ENCODE measurements at regions not wholly inside any gene's neighbourhood (a gene's known extent, or its start where the extent isn't known, plus 50 kb on each side); places are given as distances from the start of the nearest gene placed in this dataset.

DNA sequence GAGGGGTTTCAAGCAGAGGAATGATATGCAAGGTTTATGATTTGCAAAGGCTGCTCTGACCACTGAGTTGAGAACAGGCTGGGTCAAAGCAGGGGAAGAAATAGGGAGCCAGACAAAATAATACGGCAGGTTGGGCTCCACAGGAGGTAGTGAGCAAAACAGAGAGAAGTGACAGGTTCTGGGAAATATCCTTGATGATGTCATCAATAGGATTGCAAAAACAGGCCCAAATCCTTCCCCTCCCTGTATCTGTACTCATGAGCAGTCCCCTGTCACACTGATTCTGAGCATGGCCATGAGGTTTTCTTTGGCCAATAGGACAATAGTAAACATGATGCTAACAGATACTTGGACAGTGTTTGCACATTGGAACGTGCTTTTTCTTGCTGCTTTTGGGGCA, 471.8 kb upstream of the BRINP1 start:
- Mint-ChIP-seq H3K27ac (no peak overlapping the region), H3K4me1 (ENCODE audit: low read depth) (no peaks in the 10 kb centered on the region), H3K4me3 (no peak overlapping the region), H3K36me3 (ENCODE audit: low read depth) (no peaks in the 10 kb centered on the region), H3K9me3 (no peaks in the 10 kb centered on the region), H3K27me3 (ENCODE audit: insufficient read depth) (no peaks in the 10 kb centered on the region)
- DNase-seq (ENCODE audit: low spot score): no peak
- intact Hi-C loops (cut with micrococcal nuclease): no loop called here

DNA sequence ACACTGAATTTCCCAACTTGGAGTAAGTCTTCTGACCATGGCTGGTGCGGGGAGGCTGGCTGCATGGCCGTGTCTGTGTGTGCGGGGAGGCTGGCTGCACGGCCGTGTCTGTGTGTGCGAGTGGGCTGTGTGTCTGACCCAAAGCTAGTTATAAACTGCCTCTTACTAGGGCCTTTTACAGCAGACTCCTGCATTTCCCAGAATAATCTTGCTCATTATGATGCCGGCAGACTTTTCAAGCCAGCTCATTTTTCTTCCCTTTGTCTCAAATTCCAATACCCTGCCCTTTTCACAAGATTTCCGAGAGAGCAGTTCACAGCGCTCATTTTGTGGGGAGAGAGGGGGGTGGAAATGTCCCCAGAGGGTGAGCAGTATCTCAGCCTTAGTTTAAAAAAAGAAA, 470.7 kb upstream of the BRINP1 start:
- DNase-seq (ENCODE audit: low spot score): no peak
- no peaks in the 10 kb centered on the region for H3K4me1 Mint-ChIP-seq (ENCODE audit: low read depth)
- intact Hi-C loops (cut with micrococcal nuclease): no loop called here
- H3K27ac Mint-ChIP-seq: no peak overlapping the region
- H3K36me3 Mint-ChIP-seq (ENCODE audit: low read depth): no peaks in the 10 kb centered on the region
- H3K4me3 Mint-ChIP-seq: no peak overlapping the region
- H3K9me3 Mint-ChIP-seq: no peaks in the 10 kb centered on the region
- H3K27me3 Mint-ChIP-seq (ENCODE audit: insufficient read depth): no peaks in the 10 kb centered on the region

DNA sequence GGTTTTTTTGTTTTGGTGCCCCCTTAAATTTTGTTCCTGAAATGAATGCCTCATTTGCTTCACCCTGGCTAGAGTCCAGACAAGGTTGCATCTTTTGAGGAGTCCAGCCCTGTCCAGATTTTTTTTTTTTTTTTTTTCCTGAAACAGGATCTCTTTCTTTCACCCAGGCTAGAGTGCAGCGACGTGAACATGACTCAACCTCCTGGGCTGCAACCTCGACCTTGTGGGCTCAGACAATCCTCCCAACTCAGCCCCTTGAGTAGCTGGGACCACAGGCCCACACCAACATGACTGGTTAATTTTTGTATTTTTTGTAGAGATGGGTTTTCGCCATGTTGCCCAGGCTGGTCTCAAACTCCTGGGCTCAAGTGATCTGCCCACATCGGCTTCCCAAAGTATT, 469.0 kb upstream of the BRINP1 start:
- H3K4me1 Mint-ChIP-seq (ENCODE audit: low read depth): no peaks in the 10 kb centered on the region
- no peaks in the 10 kb centered on the region for H3K27me3 Mint-ChIP-seq (ENCODE audit: insufficient read depth)
- intact Hi-C loops (cut with micrococcal nuclease): no loop called here
- no peak overlapping the region for H3K4me3 Mint-ChIP-seq
- no peak overlapping the region for H3K27ac Mint-ChIP-seq
- no peaks in the 10 kb centered on the region for H3K36me3 Mint-ChIP-seq (ENCODE audit: low read depth)
- no peak for DNase-seq (ENCODE audit: low spot score)
- no peaks in the 10 kb centered on the region for H3K9me3 Mint-ChIP-seq

DNA sequence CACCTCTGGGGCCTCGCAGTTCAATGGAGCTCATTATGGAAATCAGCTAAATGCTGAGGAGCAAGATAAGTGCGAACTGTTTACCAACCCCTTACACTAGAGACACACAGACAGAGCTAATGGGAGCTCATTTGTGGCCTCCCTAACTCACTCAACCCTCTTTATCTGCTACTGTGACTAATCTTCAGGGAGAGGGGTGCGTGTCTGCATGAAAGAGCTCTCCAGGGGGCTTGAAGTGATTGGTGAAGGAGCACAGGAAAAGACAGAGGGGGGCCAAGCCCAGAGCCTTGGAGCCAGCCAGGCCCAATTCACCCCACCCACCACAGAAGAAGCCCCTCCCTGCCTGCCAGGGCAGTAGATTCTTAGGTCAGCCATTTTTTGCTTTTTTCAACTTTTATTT, 466.8 kb upstream of the BRINP1 start:
- intact Hi-C loops (cut with micrococcal nuclease): no loop called here
- DNase-seq (ENCODE audit: low spot score): no peak
- Mint-ChIP-seq H3K36me3 (ENCODE audit: low read depth) (no peaks in the 10 kb centered on the region), H3K4me1 (ENCODE audit: low read depth) (no peaks in the 10 kb centered on the region), H3K4me3 (no peak overlapping the region), H3K27me3 (ENCODE audit: insufficient read depth) (no peaks in the 10 kb centered on the region), H3K9me3 (no peaks in the 10 kb centered on the region), H3K27ac (no peak overlapping the region)

DNA sequence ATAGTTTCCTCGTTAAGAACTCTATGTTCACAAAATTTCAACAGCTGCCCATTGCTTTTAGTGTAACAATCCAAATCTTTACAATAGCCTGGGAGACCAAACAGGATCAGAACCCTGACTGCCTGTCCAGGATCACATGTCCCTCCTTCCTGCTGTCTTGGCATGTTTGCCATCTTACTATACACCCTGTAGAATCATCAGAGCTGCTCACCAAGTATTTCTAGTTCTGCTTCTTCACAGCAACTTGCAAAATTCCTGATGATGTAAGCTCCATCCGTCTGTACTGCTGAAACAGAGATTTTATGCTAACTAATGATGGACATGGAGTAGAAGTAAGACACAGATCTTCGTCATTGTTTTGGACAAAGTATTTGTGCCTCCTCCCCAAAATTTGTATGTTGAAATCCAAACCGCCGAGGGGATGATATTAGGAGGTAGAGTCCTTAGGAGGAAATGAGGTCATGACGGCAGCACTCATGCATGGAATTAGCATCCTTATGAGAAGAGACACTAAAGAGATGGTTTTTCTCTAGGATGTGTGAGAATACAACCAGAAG, 464.9 kb upstream of the BRINP1 start:
- no peak overlapping the region for H3K4me3 Mint-ChIP-seq
- no peaks in the 10 kb centered on the region for H3K27me3 Mint-ChIP-seq (ENCODE audit: insufficient read depth)
- no peaks in the 10 kb centered on the region for H3K36me3 Mint-ChIP-seq (ENCODE audit: low read depth)
- intact Hi-C loops (cut with micrococcal nuclease): no loop called here
- DNase-seq (ENCODE audit: low spot score): no peak
- H3K27ac Mint-ChIP-seq: no peak overlapping the region
- no peaks in the 10 kb centered on the region for H3K9me3 Mint-ChIP-seq
- H3K4me1 Mint-ChIP-seq (ENCODE audit: low read depth): no peaks in the 10 kb centered on the region

DNA sequence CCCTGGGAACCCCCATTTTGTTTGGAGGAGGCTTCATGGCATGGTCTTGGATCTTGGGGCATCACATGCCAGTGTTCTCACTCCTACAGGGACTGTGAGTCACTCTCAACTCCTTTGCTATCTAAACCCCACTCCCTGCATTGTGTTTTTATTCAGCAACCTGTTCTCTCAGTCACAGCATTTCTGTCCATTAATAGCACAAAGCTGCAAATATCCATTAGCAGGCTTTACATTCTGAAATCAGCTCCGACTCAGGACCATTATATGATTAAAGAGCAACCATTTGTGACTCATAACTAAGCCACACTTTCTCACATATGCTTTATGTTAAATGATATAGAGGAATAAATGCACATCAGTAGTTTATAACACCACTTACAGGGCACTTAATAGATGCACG, 462.1 kb upstream of the BRINP1 start:
- no peak overlapping the region for H3K4me3 Mint-ChIP-seq
- H3K36me3 Mint-ChIP-seq (ENCODE audit: low read depth): no peaks in the 10 kb centered on the region
- no peaks in the 10 kb centered on the region for H3K4me1 Mint-ChIP-seq (ENCODE audit: low read depth)
- H3K27ac Mint-ChIP-seq: no peak overlapping the region
- H3K27me3 Mint-ChIP-seq (ENCODE audit: insufficient read depth): no peaks in the 10 kb centered on the region
- H3K9me3 Mint-ChIP-seq: no peaks in the 10 kb centered on the region
- intact Hi-C loops (cut with micrococcal nuclease): no loop called here
- no peak for DNase-seq (ENCODE audit: low spot score)

DNA sequence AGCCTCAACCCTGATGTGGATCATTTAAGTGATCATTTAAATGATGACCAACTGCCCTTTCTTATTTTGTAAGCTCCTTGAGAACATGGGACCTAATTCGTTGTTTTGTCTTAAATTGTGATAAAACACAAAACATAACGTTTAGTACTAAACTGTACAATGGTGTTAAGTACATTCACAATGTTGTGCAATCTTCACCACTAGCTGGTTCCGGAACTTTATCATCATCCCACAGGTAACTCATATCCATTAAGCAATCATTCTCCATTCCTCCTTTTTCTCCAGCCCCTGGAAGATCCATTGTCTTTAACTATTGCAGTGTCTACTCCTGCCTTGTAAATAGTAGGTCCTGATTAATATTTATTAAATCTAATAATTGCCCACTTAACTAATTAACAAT, 460.5 kb upstream of the BRINP1 start:
- Mint-ChIP-seq H3K9me3 (no peaks in the 10 kb centered on the region), H3K4me1 (ENCODE audit: low read depth) (no peaks in the 10 kb centered on the region), H3K4me3 (no peak overlapping the region), H3K27me3 (ENCODE audit: insufficient read depth) (no peaks in the 10 kb centered on the region), H3K27ac (no peak overlapping the region), H3K36me3 (ENCODE audit: low read depth) (no peaks in the 10 kb centered on the region)
- DNase-seq (ENCODE audit: low spot score): no peak
- intact Hi-C loops (cut with micrococcal nuclease): no loop called here

DNA sequence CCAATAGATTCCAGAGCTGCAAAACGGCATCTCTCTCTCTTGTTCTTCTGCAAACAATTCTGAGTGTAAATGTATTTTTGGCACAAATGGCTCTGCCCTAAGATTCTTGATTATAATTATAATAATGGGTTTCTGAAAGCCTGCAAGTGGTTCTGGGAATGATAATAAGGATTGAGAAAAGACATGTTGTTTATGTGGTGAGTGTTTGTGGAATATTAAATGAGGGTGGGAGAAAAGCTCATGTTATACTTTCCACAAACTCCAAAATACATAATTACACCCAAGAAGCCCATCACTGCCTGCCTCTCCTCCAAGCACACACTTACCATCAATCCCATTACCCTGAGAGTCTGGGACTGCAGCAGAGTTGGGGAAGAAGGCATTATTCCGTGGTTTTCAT, 460.0 kb upstream of the BRINP1 start:
- intact Hi-C loops (cut with micrococcal nuclease): no loop called here
- H3K4me1 Mint-ChIP-seq (ENCODE audit: low read depth): no peaks in the 10 kb centered on the region

DNA sequence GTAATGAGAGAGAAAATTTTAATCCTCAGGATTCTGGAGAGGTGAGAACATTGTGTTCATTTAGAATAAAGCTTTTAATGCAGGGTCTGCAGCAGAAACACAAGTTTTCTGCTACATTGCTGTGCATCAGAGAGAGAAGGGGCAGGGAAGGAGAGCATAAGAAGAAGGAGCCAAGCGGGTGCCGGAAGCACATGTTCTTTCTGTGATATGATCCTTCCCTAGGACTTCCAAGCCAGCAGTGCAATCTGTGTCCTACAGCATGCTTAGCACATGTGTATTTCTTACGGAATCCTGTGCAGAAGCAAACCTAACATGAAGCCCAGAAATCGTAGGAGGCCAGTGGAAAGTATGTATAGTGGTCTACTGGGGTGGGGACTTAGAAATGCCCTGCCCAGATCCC, 458.3 kb upstream of the BRINP1 start:
- no peaks in the 10 kb centered on the region for H3K36me3 Mint-ChIP-seq (ENCODE audit: low read depth)

More for the DNA sequence above, 460.0 kb upstream of the BRINP1 start:
- no peaks in the 10 kb centered on the region for H3K9me3 Mint-ChIP-seq
- DNase-seq (ENCODE audit: low spot score): no peak
- no peak overlapping the region for H3K27ac Mint-ChIP-seq
- H3K36me3 Mint-ChIP-seq (ENCODE audit: low read depth): no peaks in the 10 kb centered on the region
- no peak overlapping the region for H3K4me3 Mint-ChIP-seq
- H3K27me3 Mint-ChIP-seq (ENCODE audit: insufficient read depth): no peaks in the 10 kb centered on the region

DNA sequence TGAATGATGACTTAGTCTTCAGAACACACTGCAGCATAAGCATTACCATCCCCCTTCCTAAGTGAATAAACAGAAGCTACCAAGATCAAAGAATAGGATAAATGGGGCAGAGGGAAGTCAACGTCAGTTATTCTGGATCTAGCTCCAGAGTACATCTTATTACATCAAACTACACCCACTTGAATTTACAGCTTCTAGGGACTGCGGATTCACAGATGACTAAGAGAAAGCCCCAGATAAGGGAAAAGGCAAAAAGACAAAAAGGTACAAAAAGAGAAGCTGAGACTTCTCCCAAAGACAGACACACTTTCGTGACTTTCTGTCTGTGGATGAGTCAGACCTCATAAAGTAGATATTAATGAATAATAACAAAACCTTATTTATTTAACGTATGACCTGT, 457.9 kb upstream of the BRINP1 start:
- no peak overlapping the region for H3K4me3 Mint-ChIP-seq
- no peak for DNase-seq (ENCODE audit: low spot score)
- no peaks in the 10 kb centered on the region for H3K9me3 Mint-ChIP-seq
- intact Hi-C loops (cut with micrococcal nuclease): no loop called here
- H3K27me3 Mint-ChIP-seq (ENCODE audit: insufficient read depth): no peaks in the 10 kb centered on the region
- H3K4me1 Mint-ChIP-seq (ENCODE audit: low read depth): no peaks in the 10 kb centered on the region
- no peaks in the 10 kb centered on the region for H3K36me3 Mint-ChIP-seq (ENCODE audit: low read depth)
- no peak overlapping the region for H3K27ac Mint-ChIP-seq

More for the DNA sequence above, 458.3 kb upstream of the BRINP1 start:
- Mint-ChIP-seq H3K4me3 (no peak overlapping the region), H3K9me3 (no peaks in the 10 kb centered on the region), H3K27me3 (ENCODE audit: insufficient read depth) (no peaks in the 10 kb centered on the region), H3K27ac (no peak overlapping the region), H3K4me1 (ENCODE audit: low read depth) (no peaks in the 10 kb centered on the region)
- no peak for DNase-seq (ENCODE audit: low spot score)
- intact Hi-C loops (cut with micrococcal nuclease): no loop called here

DNA sequence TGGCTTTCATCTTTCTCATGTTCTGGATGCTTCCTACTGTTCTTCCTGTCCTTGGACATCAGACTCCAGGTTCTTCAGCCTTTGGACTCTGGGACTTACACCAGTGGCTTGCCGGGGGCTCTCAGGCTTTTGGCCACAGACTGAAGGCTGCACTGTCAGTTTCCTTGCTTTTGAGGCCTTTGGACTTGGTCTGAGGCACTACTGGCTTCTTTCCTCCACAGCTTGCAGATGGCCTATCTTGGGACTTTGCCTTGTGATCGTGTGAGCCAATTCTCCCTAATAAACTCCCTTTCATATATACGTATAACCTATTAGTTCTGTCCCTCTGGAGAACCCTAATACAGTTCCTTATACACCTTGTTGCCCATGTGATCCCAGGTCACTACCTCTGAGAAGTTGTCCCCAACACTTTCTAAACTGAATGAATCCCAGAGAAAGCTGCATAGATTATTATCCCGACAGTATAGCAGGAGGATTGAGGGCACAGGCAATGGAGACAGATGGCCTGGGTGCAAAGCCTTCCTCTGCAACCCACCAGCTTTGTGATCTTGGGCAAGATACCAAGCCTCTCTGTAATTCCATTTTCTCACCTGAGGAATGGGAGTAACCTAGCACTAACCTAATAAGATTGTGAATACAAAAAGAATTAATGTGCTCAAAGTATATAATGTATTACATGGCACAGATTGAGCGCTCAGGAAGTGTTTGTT, 449.6 kb upstream of the BRINP1 start:
- DNase-seq (ENCODE audit: low spot score): no peak
- H3K27ac Mint-ChIP-seq: no peak overlapping the region
- H3K4me3 Mint-ChIP-seq: no peak overlapping the region
- no peaks in the 10 kb centered on the region for H3K4me1 Mint-ChIP-seq (ENCODE audit: low read depth)
- intact Hi-C loops (cut with micrococcal nuclease): no loop called here
- H3K27me3 Mint-ChIP-seq (ENCODE audit: insufficient read depth): no peaks in the 10 kb centered on the region
- H3K36me3 Mint-ChIP-seq (ENCODE audit: low read depth): no peaks in the 10 kb centered on the region
- no peaks in the 10 kb centered on the region for H3K9me3 Mint-ChIP-seq

DNA sequence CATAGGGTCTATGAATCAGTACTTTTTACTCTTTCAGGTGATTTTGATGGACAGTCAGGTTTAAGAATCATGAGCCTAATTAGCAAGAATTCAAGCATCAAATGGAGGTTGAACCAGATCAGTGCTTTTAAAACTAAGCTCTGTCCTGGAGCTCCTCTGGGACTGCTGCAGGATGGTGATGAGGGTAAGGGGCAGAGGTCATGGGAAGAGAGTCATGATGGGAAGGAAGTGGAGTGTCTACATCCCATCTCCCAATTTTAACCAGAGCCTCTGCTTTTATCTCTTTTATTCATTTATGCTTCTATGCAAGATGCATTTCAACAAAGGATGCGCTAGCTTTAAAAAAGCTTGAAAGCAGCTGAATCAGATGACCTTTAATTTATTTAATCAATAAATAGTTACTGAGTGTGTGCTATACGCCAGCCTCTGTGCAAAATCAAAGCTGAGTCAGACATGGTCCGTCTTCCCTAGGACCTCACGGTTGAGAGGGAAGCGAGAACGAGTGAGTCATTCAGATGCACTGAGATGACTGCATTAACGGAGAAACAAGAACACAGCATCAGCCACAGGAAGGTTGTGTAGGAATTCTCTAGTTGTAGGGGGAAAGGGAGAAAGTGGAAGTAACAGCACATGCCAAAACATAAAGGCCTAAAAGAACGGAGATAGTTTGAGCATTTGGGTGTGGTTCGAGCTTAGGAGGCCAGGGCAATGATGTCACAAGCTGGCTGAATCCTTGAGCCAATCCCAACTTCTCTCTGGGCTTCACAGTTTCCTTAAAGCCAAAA, 441.6 kb upstream of the BRINP1 start:
- intact Hi-C loops (cut with micrococcal nuclease): no loop called here
- no peak for DNase-seq (ENCODE audit: low spot score)
- Mint-ChIP-seq H3K27ac (no peak overlapping the region), H3K4me1 (ENCODE audit: low read depth) (no peaks in the 10 kb centered on the region), H3K4me3 (no peak overlapping the region), H3K9me3 (no peaks in the 10 kb centered on the region), H3K27me3 (ENCODE audit: insufficient read depth) (no peaks in the 10 kb centered on the region), H3K36me3 (ENCODE audit: low read depth) (no peaks in the 10 kb centered on the region)

DNA sequence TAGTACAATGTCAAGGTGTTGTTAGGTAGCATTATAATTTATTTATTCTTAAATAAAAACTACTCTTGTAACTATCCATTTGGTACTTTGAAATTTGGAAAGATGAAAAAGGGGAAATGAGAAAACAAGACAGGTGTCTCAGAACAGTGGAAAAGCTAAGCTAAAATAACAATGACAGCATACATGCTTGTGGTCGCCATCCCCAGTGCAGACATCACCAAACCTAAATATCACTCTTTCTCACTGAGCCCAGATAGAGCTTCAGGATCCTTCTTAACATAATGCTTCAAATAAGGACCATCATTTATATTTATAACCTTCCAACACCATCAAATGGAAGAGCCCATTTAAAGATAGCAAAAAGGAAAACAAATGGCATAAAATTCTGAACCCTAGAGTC, 434.4 kb upstream of the BRINP1 start:
- H3K4me1 Mint-ChIP-seq (ENCODE audit: low read depth): no peaks in the 10 kb centered on the region
- H3K27me3 Mint-ChIP-seq (ENCODE audit: insufficient read depth): peaks cover 1% of the 10 kb centered on the region
- intact Hi-C loops (cut with micrococcal nuclease): no loop called here
- no peak overlapping the region for H3K27ac Mint-ChIP-seq
- no peak for DNase-seq (ENCODE audit: low spot score)
- H3K36me3 Mint-ChIP-seq (ENCODE audit: low read depth): no peaks in the 10 kb centered on the region
- no peak overlapping the region for H3K4me3 Mint-ChIP-seq
- H3K9me3 Mint-ChIP-seq: no peaks in the 10 kb centered on the region
